CD14-positive monocyte (primary cell): ENCODE measurements at regions not wholly inside any gene's neighbourhood (a gene's known extent, or its start where the extent isn't known, plus 50 kb on each side); places are given as distances from the start of the nearest gene placed in this dataset.

Experiments
- DNase-seq, 3 donors: peaks; one replicate each; pipeline ENCODE4 v3.0.0-alpha.2; 2011 to 2022
- H2AFZ ChIP-seq: 2 replicates; pipeline ENCODE4 v1.6.0; 2012; ENCODE audit warnings: mild to moderate bottlenecking, low read depth, low read length, inconsistent platforms; ENCODE audit not compliant: insufficient read depth, poor library complexity, severe bottlenecking
- H3K27ac ChIP-seq, 2 donors: 1 replicate in 1 of 2; 2 replicates in 1 of 2; pipeline ENCODE4 v1.5.1; 2012 to 2013; ENCODE audit warnings: low read length in 2 of 2, control low read depth in 1 of 2, inconsistent platforms in 1 of 2, low read depth in 1 of 2, mild to moderate bottlenecking in 1 of 2
- H3K27me3 ChIP-seq, 2 donors: one replicate each; pipeline versions ENCODE4 v1.6.0 to v1.6.1; 2011 to 2013; ENCODE audit warnings: low read length in 2 of 2; ENCODE audit not compliant: control insufficient read depth in 2 of 2, insufficient read depth in 2 of 2
- H3K36me3 ChIP-seq, 2 donors: replicated peaks in 1 of 2; 1 replicate in 1 of 2; 2 replicates in 1 of 2; pipeline versions ENCODE4 v1.5.1 to v1.6.1; 2012 to 2013; ENCODE audit warnings: low read length in 2 of 2, control low read depth in 1 of 2, inconsistent platforms in 1 of 2, mild to moderate bottlenecking in 1 of 2; ENCODE audit not compliant: insufficient read depth in 2 of 2, control insufficient read depth in 1 of 2
- H3K4me1 ChIP-seq, 2 donors: 1 replicate in 1 of 2; 2 replicates in 1 of 2; pipeline versions ENCODE4 v1.5.1 to v1.6.1; 2012 to 2013; ENCODE audit warnings: low read length in 2 of 2, control low read depth in 1 of 2, inconsistent platforms in 1 of 2, mild to moderate bottlenecking in 1 of 2, moderate library complexity in 1 of 2; ENCODE audit not compliant: insufficient read depth in 2 of 2, control insufficient read depth in 1 of 2
- H3K4me2 ChIP-seq: replicated peaks from 2 replicates; pipeline ENCODE3; 2012; ENCODE audit warnings: low read length, moderate library complexity, mild to moderate bottlenecking; ENCODE audit not compliant: poor library complexity, severe bottlenecking; ENCODE audit errors: extremely low read depth
- H3K4me3 ChIP-seq, 3 experiments: fragments of 200-600 bp in 1 of 3; sonication (generic) in 1 of 3; replicated peaks in 1 of 3; 1 replicate in 2 of 3; 2 replicates in 1 of 3; pipeline ENCODE4 v1.5.1; 2011 to 2013; ENCODE audit warnings: low read length in 3 of 3, mild to moderate bottlenecking in 3 of 3, control low read depth in 2 of 3, low read depth in 2 of 3, inconsistent platforms in 1 of 3, moderate library complexity in 1 of 3
- H3K79me2 ChIP-seq: 2 replicates; pipeline ENCODE4 v1.6.0; 2012; ENCODE audit warnings: mild to moderate bottlenecking, control low read depth, inconsistent platforms, low read length, moderate library complexity; ENCODE audit not compliant: insufficient read depth
- H3K9ac ChIP-seq: 2 replicates; pipeline ENCODE4 v1.6.0; 2017; ENCODE audit warnings: low read length, mild to moderate bottlenecking; ENCODE audit not compliant: insufficient read depth, poor library complexity, severe bottlenecking
- H3K9me3 ChIP-seq, 2 donors: replicated peaks in 1 of 2; 1 replicate in 1 of 2; 2 replicates in 1 of 2; pipeline versions ENCODE4 v1.5.1 to v1.6.1; 2012 to 2013; ENCODE audit warnings: low read length in 2 of 2, control low read depth in 1 of 2; ENCODE audit not compliant: control insufficient read depth in 1 of 2, insufficient read depth in 1 of 2
- H4K20me1 ChIP-seq: 2 replicates; pipeline ENCODE4 v1.6.0; 2012; ENCODE audit warnings: mild to moderate bottlenecking, low read length, control low read depth, moderate library complexity; ENCODE audit not compliant: insufficient read depth
- H3K27ac Mint-ChIP-seq, 7 donors: one replicate each; pipeline ENCODE4 v1.8.0; 2020; ENCODE audit warnings: mild to moderate bottlenecking in 7 of 7, mixed read lengths in 7 of 7, moderate library complexity in 6 of 7, inconsistent platforms in 2 of 7
- H3K27me3 Mint-ChIP-seq, 3 donors: one replicate each; pipeline ENCODE4 v1.8.0; 2021 to 2022; ENCODE audit warnings: low read depth in 3 of 3, mild to moderate bottlenecking in 3 of 3, mixed read lengths in 3 of 3, moderate library complexity in 3 of 3, inconsistent platforms in 1 of 3
- H3K36me3 Mint-ChIP-seq, 2 donors: one replicate each; pipeline ENCODE4 v1.8.0; 2020; ENCODE audit warnings: mixed read lengths in 2 of 2, inconsistent platforms in 1 of 2, mild to moderate bottlenecking in 1 of 2
- H3K4me1 Mint-ChIP-seq: one replicate; pipeline ENCODE4 v1.8.0; 2020; ENCODE audit warnings: mild to moderate bottlenecking, mixed read lengths
- H3K4me3 Mint-ChIP-seq, 2 donors: one replicate each; pipeline ENCODE4 v1.8.0; 2020; ENCODE audit warnings: mild to moderate bottlenecking in 2 of 2, mixed read lengths in 2 of 2, moderate library complexity in 1 of 2
- H3K9me3 Mint-ChIP-seq, 7 donors: one replicate each; pipeline ENCODE4 v1.8.0; 2020 to 2022; ENCODE audit warnings: mixed read lengths in 7 of 7, mild to moderate bottlenecking in 6 of 7, moderate library complexity in 6 of 7, inconsistent platforms in 2 of 7
- CTCF ChIP-seq: fragments of 200-600 bp; IDR thresholded peaks from one replicate; pipeline ENCODE4 v1.8.0; 2022; ENCODE audit warnings: antibody characterized with exemption, mild to moderate bottlenecking
- WGBS: methylation state at CpG from one replicate; pipeline ENCODE4 v1.1.5; 2013; ENCODE audit warnings: missing lambda C conversion rate; ENCODE audit not compliant: insufficient coverage; 5-methylcytosine and 5-hydroxymethylcytosine counted together
- intact Hi-C, 2 donors: fragments of 100-400 bp; cut with micrococcal nuclease; formaldehyde crosslinking; loops; one replicate each; pipeline versions ENCODE4 v1.15.0 to v1.15.1; 2023

- peak overlapping the region in 1 of 7 donors; percentile 43 for H3K27ac Mint-ChIP-seq
These were observed 97.0 kb upstream of the NCK2 start for GRCh38 chr2:105647731-105648130.

GRCh38 chr2:105646774-105647076 is 98.0 kb upstream of the NCK2 start:
- no peaks in the 10 kb centered on the region for H4K20me1 ChIP-seq
- Mint-ChIP-seq H3K4me1 (no peaks in the 10 kb centered on the region), H3K36me3 (no peaks in the 10 kb centered on the region), H3K27ac (no peak overlapping the region), H3K4me3 (no peak overlapping the region), H3K9me3 (peaks cover 0 to 3% (median 0%) of the 10 kb centered on the region in 7 donors), H3K27me3 (peaks cover 3 to 8% (median 7%) of the 10 kb centered on the region in 3 donors)
- H3K9ac ChIP-seq, result no peak overlapping the region
- H3K27me3 ChIP-seq, result no peaks in the 10 kb centered on the region
- no peak for DNase-seq
- H3K36me3 ChIP-seq, result no peaks in the 10 kb centered on the region
- intact Hi-C loops, result no loop called here
- WGBS, result 90% methylated on average over 3 of the region's 4 CpGs
- no peak for TF ChIP-seq CTCF
- H3K4me1 ChIP-seq, result no peaks in the 10 kb centered on the region
- H3K27ac ChIP-seq, result no peak overlapping the region
- no peak overlapping the region for H3K4me3 ChIP-seq
- no peak overlapping the region for H3K4me2 ChIP-seq
- no peak overlapping the region for H2AFZ ChIP-seq
- H3K9me3 ChIP-seq, result peaks cover 0 to 3% of the 10 kb centered on the region in 2 donors
- H3K79me2 ChIP-seq, result no peaks in the 10 kb centered on the region

More at GRCh38 chr2:105647731-105648130, 97.0 kb upstream of the NCK2 start:
- Histone ChIP-seq H3K79me2 (no peaks in the 10 kb centered on the region), H2AFZ (no peak overlapping the region), H3K4me2 (no peak overlapping the region), H3K4me1 (no peaks in the 10 kb centered on the region), H4K20me1 (no peaks in the 10 kb centered on the region), H3K4me3 (no peak overlapping the region), H3K27ac (no peak overlapping the region), H3K9me3 (peaks cover 0 to 3% of the 10 kb centered on the region in 2 donors), H3K27me3 (no peaks in the 10 kb centered on the region), H3K9ac (no peak overlapping the region), H3K36me3 (no peaks in the 10 kb centered on the region)
- Mint-ChIP-seq H3K9me3 (peaks cover 0 to 3% (median 2%) of the 10 kb centered on the region in 7 donors), H3K4me3 (no peak overlapping the region), H3K27me3 (peaks cover 0 to 7% (median 5%) of the 10 kb centered on the region in 3 donors), H3K36me3 (no peaks in the 10 kb centered on the region), H3K4me1 (no peaks in the 10 kb centered on the region)
- intact Hi-C loops, result no loop called here
- 68% methylated on average over 4 of the region's 4 CpGs for WGBS
- no peak for TF ChIP-seq CTCF
- no peak for DNase-seq
